Adipocyte (in vitro differentiated cells): ENCODE measurements at regions not wholly inside any gene's neighbourhood (a gene's known extent, or its start where the extent isn't known, plus 50 kb on each side); places are given as distances from the start of the nearest gene placed in this dataset.

Source experiments
- DNase-seq: peaks from one replicate; pipeline ENCODE4 v3.0.0-alpha.2; 2015; ENCODE audit warnings: low read depth
- H3K27me3 ChIP-seq: replicated peaks from 2 replicates; pipeline ENCODE4 v1.7.0; 2013; ENCODE audit warnings: mild to moderate bottlenecking, low read length, moderate library complexity; ENCODE audit not compliant: control insufficient read depth, insufficient read depth
- H3K36me3 ChIP-seq: 2 replicates; pipeline ENCODE4 v1.7.0; 2013; ENCODE audit warnings: low read length, mild to moderate bottlenecking, moderate library complexity; ENCODE audit not compliant: control insufficient read depth, insufficient read depth, severe bottlenecking
- H3K4me1 ChIP-seq: 2 replicates; pipeline ENCODE4 v1.7.0; 2013; ENCODE audit warnings: mild to moderate bottlenecking, low read length, moderate library complexity; ENCODE audit not compliant: control insufficient read depth, insufficient read depth
- H3K4me3 ChIP-seq: 2 replicates; pipeline ENCODE4 v1.7.0; 2013; ENCODE audit warnings: mild to moderate bottlenecking, low read length, moderate library complexity
- H3K9ac ChIP-seq: 2 replicates; pipeline ENCODE4 v1.7.0; 2013; ENCODE audit warnings: mild to moderate bottlenecking, low read length, moderate library complexity
- H3K9me3 ChIP-seq: 2 replicates; pipeline ENCODE4 v1.7.0; 2013; ENCODE audit warnings: mild to moderate bottlenecking, low read length, moderate library complexity; ENCODE audit not compliant: control insufficient read depth

DNA sequence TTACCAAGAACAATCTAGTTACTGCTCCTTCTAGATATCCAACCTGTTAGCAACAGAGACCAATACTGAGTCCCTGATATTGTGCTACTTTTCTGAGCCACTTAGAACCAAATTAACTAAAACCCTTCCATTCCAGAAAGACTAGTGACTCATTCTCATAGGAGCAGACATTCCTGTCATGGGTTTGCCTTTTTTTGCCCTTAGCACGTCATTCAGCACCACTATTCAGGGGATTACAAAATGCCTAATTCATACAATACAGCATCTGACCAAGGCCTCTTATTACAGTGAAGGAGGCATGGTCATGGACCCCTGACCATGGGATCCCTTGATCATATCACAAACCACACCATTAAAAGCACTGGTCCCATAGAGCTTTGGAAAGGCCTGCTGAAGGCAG, 123.8 kb upstream of the CXCL13 start:
- no peaks in the 10 kb centered on the region for H3K4me1 ChIP-seq
- H3K9me3 ChIP-seq: peaks cover 12% of the 10 kb centered on the region
- DNase-seq: peak; percentile 43
- H3K4me3 ChIP-seq: no peak overlapping the region
- H3K9ac ChIP-seq: no peak overlapping the region
- H3K27me3 ChIP-seq: peaks cover 39% of the 10 kb centered on the region
- H3K36me3 ChIP-seq: no peaks in the 10 kb centered on the region

DNA sequence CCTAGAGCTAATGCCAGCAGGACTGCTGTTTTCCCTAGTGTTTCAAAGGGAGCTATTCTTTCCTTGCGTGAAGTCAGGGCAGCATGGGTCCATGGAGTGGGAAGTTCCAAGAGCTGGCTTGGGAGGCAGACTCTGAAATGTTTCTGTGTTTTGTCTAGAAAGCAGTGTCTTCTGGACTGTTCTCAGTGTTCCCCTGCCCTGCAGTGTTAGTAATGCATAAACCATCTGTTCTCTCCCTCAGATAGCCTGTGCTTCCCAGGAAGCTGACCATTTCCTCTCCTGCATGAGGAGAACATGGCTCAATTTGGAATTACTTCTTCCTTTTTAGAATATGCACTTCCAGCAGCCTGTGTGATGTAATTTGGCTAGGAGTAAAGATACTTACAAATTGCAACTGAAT, 116.7 kb upstream of the CXCL13 start:
- H3K36me3 ChIP-seq: no peaks in the 10 kb centered on the region
- H3K9me3 ChIP-seq: peaks cover 8% of the 10 kb centered on the region
- peaks cover 53% of the 10 kb centered on the region for H3K27me3 ChIP-seq
- H3K9ac ChIP-seq: no peak overlapping the region
- no peak overlapping the region for H3K4me3 ChIP-seq
- no peak for DNase-seq
- H3K4me1 ChIP-seq: peaks cover 9% of the 10 kb centered on the region

DNA sequence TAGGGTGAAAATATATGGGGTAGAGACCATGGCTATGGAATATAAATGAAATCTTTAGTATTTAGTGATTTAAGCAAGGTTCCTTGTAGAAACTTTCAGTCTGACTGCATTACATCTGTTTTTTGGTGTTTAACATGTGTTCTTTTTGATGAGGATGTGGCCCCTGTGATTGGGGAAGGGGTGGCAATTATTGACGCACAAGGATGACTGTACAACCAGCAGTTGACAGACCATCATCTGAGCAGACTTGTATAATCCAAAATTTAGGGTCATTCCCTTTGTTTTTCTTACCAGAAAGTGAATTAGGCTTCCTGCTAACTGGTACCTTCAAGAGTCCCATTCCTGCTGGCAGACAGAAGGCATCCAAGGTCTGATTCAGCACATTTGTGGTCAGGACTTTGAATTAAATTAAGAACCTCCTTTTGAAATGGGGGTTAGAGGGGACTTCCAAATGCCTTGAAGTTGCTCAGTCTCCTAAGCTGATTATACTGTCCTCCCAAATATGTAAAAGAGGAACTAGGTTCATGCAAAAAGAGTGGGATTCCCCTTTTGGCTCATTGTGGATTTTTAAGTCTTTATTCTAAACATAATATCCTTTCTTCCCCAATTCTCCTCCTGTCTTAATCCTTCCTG, 112.4 kb upstream of the CXCL13 start:
- DNase-seq: no peak
- H3K9ac ChIP-seq: no peak overlapping the region

DNA sequence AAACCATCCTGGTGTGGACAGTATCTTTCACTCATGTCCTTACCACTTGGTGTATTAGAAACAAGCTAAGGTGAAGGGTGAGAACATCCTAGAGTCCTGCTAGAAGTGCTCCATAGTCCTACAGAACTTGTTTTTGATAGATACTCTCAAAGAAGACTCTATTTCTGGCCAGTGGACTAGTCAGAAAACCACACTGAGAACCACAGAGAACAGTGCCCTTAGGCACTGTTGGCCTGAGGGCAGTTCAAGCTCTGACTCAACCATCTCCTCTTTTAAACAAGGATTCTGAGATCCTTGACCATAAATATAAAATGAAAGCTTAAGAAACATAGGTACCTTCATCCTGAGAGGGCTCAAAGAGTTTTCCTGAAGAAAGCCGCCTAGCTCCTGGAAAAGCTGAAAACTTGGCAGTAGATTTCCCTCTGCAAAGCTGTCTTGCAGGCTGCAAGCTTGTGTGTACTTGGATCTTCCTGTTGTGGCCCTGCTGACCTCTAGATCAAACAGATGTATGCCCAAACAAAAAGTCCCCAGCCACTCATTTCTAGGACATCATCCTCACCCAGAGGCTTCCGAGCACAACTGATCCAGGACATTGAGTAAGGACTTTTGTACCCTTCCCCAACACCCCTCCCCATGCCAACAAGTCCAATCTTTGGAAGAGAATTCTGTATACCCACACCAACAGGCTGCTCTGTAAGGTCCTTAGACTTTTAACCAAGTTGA, 111.6 kb upstream of the CXCL13 start:
- no peaks in the 10 kb centered on the region for H3K36me3 ChIP-seq
- no peak for DNase-seq
- peaks cover 11% of the 10 kb centered on the region for H3K9me3 ChIP-seq
- no peak overlapping the region for H3K4me3 ChIP-seq
- H3K4me1 ChIP-seq: peaks cover 14% of the 10 kb centered on the region
- no peak overlapping the region for H3K9ac ChIP-seq
- peaks cover 41% of the 10 kb centered on the region for H3K27me3 ChIP-seq

More for the DNA sequence above, 112.4 kb upstream of the CXCL13 start:
- Histone ChIP-seq H3K9me3 (peaks cover 14% of the 10 kb centered on the region), H3K4me1 (peaks cover 14% of the 10 kb centered on the region), H3K36me3 (no peaks in the 10 kb centered on the region), H3K4me3 (no peak overlapping the region), H3K27me3 (peaks cover 41% of the 10 kb centered on the region)

DNA sequence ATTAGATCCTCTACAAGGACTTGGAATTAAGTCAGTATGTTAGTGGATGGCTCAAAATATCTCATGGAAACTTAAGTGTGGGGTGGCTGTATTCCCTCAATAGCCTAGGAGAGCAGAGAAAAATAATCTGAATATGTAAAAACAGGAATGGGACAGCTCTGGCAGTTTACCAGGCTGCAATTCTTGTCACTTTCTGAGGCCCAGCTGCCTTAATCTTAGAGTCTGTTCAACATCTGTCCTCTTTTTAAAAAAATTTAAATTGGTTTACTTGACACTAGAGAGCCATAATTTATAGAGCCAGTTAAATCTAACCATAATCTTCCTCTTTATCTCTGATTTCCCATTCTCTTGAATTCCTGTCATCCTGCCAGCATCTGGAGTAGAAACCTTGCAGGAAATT, 109.2 kb upstream of the CXCL13 start:
- Histone ChIP-seq H3K4me3 (no peak overlapping the region), H3K27me3 (peaks cover 33% of the 10 kb centered on the region), H3K9me3 (peaks cover 11% of the 10 kb centered on the region), H3K4me1 (peaks cover 20% of the 10 kb centered on the region), H3K9ac (no peak overlapping the region), H3K36me3 (no peaks in the 10 kb centered on the region)
- no peak for DNase-seq

DNA sequence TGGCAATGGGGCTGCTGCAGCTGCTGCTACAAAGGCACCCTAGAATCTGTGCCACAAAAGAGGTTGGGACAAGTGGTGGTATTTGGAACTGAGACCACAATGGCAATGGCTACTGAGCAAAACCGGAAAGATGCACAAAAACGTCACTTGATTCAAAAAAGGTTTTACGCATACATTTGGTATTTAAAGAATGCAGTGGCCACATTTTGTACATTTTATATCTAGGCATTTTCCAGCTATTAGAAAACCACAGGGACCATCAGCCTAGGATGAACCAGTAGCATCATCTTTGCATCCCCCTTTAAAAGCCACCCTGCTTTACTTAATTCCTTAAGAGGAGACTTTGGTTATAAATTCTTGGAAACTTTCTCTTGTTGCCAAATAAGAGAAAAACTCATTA, 104.8 kb upstream of the CXCL13 start:
- H3K4me3 ChIP-seq: no peak overlapping the region
- peaks cover 6% of the 10 kb centered on the region for H3K9me3 ChIP-seq
- no peaks in the 10 kb centered on the region for H3K36me3 ChIP-seq
- no peak for DNase-seq
- no peak overlapping the region for H3K9ac ChIP-seq
- peaks cover 23% of the 10 kb centered on the region for H3K27me3 ChIP-seq
- H3K4me1 ChIP-seq: peaks cover 14% of the 10 kb centered on the region

DNA sequence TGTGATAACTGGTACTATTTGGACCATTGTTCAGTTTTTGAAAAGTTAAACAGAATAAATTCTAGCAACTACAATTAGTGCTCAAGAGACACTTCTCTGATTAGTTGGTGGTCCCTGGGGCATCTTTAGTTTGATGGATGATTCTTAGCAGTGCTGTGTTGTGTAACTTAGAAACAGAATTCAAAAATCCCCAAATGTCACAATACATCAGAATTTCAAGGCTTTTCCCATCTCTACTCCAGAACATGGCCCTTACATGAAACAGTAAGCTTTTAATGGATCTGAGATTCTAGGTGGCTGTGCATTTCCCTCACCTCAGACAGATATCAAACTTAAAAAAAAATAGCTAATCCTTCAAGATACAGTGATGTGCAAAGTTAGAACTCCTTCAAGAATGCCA, 104.4 kb upstream of the CXCL13 start:
- H3K9me3 ChIP-seq: peaks cover 2% of the 10 kb centered on the region
- peaks cover 26% of the 10 kb centered on the region for H3K27me3 ChIP-seq
- no peaks in the 10 kb centered on the region for H3K36me3 ChIP-seq
- H3K9ac ChIP-seq: no peak overlapping the region
- DNase-seq: no peak
- no peak overlapping the region for H3K4me3 ChIP-seq
- H3K4me1 ChIP-seq: peaks cover 14% of the 10 kb centered on the region

DNA sequence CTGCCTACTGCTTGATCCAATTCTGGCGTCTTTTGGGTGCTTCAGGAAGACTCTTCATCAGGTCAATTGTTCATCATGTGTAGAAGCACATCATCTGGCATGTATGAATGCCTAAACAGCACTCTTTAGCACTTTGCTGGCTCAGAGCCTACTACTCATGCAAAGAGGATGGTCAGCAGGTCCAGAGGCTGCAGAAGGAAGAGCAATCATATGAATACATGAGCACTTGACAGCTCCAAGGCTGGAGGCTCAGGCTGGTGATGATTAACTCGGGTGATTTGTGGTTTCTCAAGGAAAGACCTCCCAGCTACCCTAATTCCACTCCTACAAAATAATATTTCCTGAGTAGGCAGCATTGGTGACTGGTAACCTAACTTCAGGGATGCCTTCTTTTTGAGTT, 103.8 kb upstream of the CXCL13 start:
- peaks cover 14% of the 10 kb centered on the region for H3K4me1 ChIP-seq
- no peak overlapping the region for H3K9ac ChIP-seq
- H3K27me3 ChIP-seq: peaks cover 27% of the 10 kb centered on the region
- no peaks in the 10 kb centered on the region for H3K9me3 ChIP-seq
- H3K36me3 ChIP-seq: no peaks in the 10 kb centered on the region
- DNase-seq: no peak
- no peak overlapping the region for H3K4me3 ChIP-seq

DNA sequence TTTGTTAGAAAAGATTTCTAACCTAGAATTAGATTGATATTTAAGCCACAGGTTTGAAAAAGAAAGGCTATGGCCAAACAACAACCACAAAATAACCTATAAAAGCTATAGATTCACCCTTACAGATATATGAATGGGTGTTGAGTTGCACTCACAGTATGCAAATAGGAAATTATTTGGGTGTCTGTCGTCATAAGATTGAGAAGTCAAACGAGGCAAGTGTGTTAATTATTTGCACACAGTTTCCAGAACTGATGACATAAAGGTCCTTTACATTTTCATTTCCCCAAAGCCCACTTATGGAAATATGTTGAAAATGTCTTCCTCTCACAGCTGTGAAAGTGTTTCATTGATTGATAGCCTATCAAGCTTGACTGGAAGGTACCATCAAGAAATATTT, 101.2 kb upstream of the CXCL13 start:
- H3K36me3 ChIP-seq: no peaks in the 10 kb centered on the region
- H3K9ac ChIP-seq: no peak overlapping the region
- peaks cover 42% of the 10 kb centered on the region for H3K27me3 ChIP-seq
- no peaks in the 10 kb centered on the region for H3K9me3 ChIP-seq
- H3K4me3 ChIP-seq: no peak overlapping the region
- peaks cover 14% of the 10 kb centered on the region for H3K4me1 ChIP-seq
- DNase-seq: no peak

DNA sequence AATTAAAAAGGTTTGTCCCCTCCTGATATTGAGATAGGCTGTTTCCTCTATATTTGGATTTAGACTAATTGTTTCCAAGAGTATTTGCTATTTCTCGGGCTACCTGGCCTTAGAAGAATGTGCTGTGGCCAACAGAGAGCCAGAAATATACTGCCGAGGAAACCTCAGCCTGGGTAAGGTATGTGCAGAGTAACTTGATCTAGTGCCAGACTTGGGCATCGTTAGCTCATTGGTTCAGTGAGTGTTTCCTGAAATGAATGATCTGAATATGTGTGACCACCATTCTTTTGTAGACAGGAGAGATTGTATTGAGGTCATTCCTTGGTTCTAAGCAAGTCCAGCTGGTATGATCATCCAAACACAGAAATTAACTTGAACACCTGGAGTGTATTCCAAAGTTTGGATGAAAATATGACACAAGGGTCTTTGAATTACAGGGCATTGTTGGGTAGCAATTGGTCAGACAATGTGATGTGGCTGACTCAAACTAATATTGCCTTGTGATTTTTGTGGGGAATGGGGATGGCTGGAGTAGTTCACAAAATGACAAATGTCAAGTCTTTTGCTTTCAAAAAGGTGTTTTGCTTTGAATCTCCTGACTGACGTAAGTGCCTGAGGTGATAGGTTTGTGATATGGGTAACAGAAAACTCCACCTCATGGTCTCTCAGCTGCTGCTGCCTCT, 100.2 kb upstream of the CXCL13 start:
- Histone ChIP-seq H3K9ac (no peak overlapping the region), H3K36me3 (no peaks in the 10 kb centered on the region), H3K4me3 (no peak overlapping the region), H3K9me3 (no peaks in the 10 kb centered on the region), H3K27me3 (peaks cover 47% of the 10 kb centered on the region), H3K4me1 (peaks cover 14% of the 10 kb centered on the region)
- no peak for DNase-seq

DNA sequence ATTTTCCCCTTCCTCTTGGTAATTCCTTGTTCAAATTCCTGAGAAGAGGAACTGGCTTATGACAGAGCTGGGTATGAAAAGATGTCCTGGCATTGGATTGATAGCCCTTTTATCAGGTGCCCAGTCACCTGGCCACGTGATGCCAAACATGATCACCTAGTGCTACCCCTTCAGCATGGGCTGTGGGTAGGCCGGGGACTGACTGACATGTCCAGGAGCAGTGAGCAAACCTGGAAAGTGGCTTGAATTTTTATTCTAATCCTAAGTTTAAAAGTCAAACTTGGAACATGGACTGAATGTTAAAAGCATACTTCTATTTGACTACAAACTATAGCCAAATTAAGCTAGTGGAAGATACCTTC, 99.7 kb upstream of the CXCL13 start:
- no peak for DNase-seq
- peaks cover 45% of the 10 kb centered on the region for H3K27me3 ChIP-seq
- no peaks in the 10 kb centered on the region for H3K36me3 ChIP-seq
- no peak overlapping the region for H3K4me3 ChIP-seq
- peaks cover 9% of the 10 kb centered on the region for H3K4me1 ChIP-seq
- H3K9me3 ChIP-seq: no peaks in the 10 kb centered on the region
- H3K9ac ChIP-seq: no peak overlapping the region
